Stimulated activated CD8-positive, alpha-beta memory T cell treated with anti-CD3 and anti-CD28 coated beads, Interleukin-12 subunit alpha, Interleukin-12 subunit beta, amount 100 ng/mL, for 24 hours (primary cell): ENCODE measurements at regions not wholly inside any gene's neighbourhood (a gene's known extent, or its start where the extent isn't known, plus 50 kb on each side); places are given as distances from the start of the nearest gene placed in this dataset.
"Not testable (repeated sequence)": the region's sequence is repeated elsewhere in the genome, so short reads cannot be mapped to it uniquely, and the experiment has no call there.

Source experiments
- DNase-seq: peaks from one replicate; pipeline ENCODE4 v3.0.0-alpha.2; 2020; ENCODE audit errors: extremely low read depth

- not testable (repeated sequence) for DNase-seq
These were observed 309.6 kb downstream of the SPATA31A1 start for GRCh38 chr9:39665020-39665419.

- DNase-seq, result not testable (repeated sequence)
These were observed 319.2 kb downstream of the SPATA31A1 start for GRCh38 chr9:39674437-39675210.

- DNase-seq, result not testable (repeated sequence)
These were observed 319.7 kb downstream of the SPATA31A1 start for GRCh38 chr9:39675211-39675553.

GRCh38 chr9:39678534-39679263 lies 323.2 kb downstream of the SPATA31A1 start:
- DNase-seq, result not testable (repeated sequence)

- DNase-seq, result not testable (repeated sequence)
These were observed 325.4 kb downstream of the SPATA31A1 start for GRCh38 chr9:39680694-39681401.

GRCh38 chr9:39728862-39729261 lies 373.4 kb downstream of the SPATA31A1 start:
- not testable (repeated sequence) for DNase-seq

GRCh38 chr9:39744898-39745297 lies 389.4 kb downstream of the SPATA31A1 start:
- DNase-seq, result not testable (repeated sequence)

GRCh38 chr9:39775570-39775969 lies 420.1 kb downstream of the SPATA31A1 start:
- not testable (repeated sequence) for DNase-seq

GRCh38 chr9:39791356-39791755 lies 435.9 kb downstream of the SPATA31A1 start:
- DNase-seq, result not testable (repeated sequence)

- not testable (repeated sequence) for DNase-seq
These were observed 442.5 kb downstream of the SPATA31A1 start for GRCh38 chr9:39797935-39798334.

- not testable (repeated sequence) for DNase-seq
These were observed 443.8 kb downstream of the SPATA31A1 start for GRCh38 chr9:39799252-39799651.

- DNase-seq, result not testable (repeated sequence)
These were observed 447.1 kb downstream of the SPATA31A1 start for GRCh38 chr9:39802561-39802960.

GRCh38 chr9:39809401-39810226 lies 454.1 kb downstream of the SPATA31A1 start:
- not testable (repeated sequence) for DNase-seq

GRCh38 chr9:39810401-39810800 lies 454.9 kb downstream of the SPATA31A1 start:
- DNase-seq, result not testable (repeated sequence)

GRCh38 chr9:39811615-39812014 lies 456.1 kb downstream of the SPATA31A1 start:
- DNase-seq, result not testable (repeated sequence)

- not testable (repeated sequence) for DNase-seq
These were observed 473.0 kb downstream of the SPATA31A1 start for GRCh38 chr9:39828457-39828856.
